ENCODE measurements at regions not wholly inside any gene's neighbourhood (a gene's known extent, or its start where the extent isn't known, plus 50 kb on each side); places are given as distances from the start of the nearest gene placed in this dataset.

DNA sequence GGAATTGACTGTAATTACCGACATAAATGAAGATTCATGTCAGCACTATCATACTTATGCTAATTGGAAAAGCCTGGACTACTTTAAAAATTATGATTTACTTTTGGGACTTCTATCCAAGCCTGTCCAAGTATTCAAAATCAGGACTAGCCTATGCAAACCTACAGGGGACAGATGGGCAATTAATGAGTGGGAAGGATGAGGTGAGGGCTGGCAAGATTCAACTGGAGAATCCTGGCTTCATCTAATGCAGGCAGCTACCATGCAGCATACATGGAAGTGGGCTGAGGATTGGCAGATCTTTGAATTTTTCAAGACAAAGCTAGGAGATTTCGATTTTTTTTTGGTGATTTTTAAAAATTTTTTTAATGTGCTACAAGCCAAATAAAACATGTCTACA lies 532.6 kb downstream of the CSNK1G3 start:
- H3K18ac ChIP-seq (ENCODE audit: low read length), result no peak overlapping the region
- H2BK120ac ChIP-seq (ENCODE audit: low read depth, low read length), result no peak overlapping the region
- no peaks in the 10 kb centered on the region for H3K36me3 ChIP-seq (ENCODE audit: control insufficient read depth, insufficient read depth, low read length)
- no peak overlapping the region for H3K27ac ChIP-seq (ENCODE audit: low read depth, low read length)
- H2AK5ac ChIP-seq (ENCODE audit: low read length), result no peak overlapping the region
- H3K23ac ChIP-seq (ENCODE audit: low read length), result no peak overlapping the region
- no peak overlapping the region for H2BK5ac ChIP-seq (ENCODE audit: low read length)
- no peak overlapping the region for H4K5ac ChIP-seq (ENCODE audit: low read length)
- no peak overlapping the region for H3K4ac ChIP-seq (ENCODE audit: low read depth, low read length)
- no peak overlapping the region for H4K8ac ChIP-seq (ENCODE audit: low read depth, low read length)
- no CpG with 5 or more reads among the region's 2 CpGs for WGBS (ENCODE audit: extremely low coverage, insufficient coverage, low lambda C conversion rate)
- no peak overlapping the region for H3K4me2 ChIP-seq (ENCODE audit: low read length)
- DNase-seq, result no peak
- no peak overlapping the region for H3K4me3 ChIP-seq (ENCODE audit: low read length)
- no peaks in the 10 kb centered on the region for H3K79me1 ChIP-seq (ENCODE audit: low read length)
- no peaks in the 10 kb centered on the region for H3K27me3 ChIP-seq (ENCODE audit: insufficient read depth, low read length, poor library complexity)
- H3K4me1 ChIP-seq (ENCODE audit: control insufficient read depth, low read depth, low read length), result no peaks in the 10 kb centered on the region
- H3K79me2 ChIP-seq (ENCODE audit: control insufficient read depth, insufficient read depth, low read length), result no peaks in the 10 kb centered on the region
- H2BK15ac ChIP-seq (replicated peaks; ENCODE audit: low read depth), result no peak overlapping the region
- no peak overlapping the region for H3K56ac ChIP-seq (ENCODE audit: low read length)
- H3K9ac ChIP-seq (ENCODE audit: low read length), result no peak overlapping the region

DNA sequence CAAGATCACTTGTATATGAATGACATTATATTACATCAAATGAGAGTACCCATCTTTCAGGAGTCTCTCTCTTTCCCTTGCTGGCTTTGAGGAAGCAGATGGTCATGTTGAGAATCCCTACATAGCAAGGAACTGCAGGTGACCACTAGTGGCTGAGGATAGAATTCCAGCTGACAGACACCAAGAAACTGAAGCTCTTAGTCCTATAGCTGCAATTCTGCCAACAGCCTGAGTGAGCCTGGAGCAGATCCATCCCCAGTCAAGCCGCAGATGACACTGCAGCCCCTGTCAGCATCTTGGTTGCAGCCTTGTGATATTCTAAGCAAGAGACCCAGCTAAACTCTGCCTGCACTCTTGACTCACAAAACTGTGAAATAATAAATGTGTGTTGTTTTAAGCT lies 531.5 kb downstream of the CSNK1G3 start:
- Histone ChIP-seq H3K79me2 (ENCODE audit: control insufficient read depth, insufficient read depth, low read length) (no peaks in the 10 kb centered on the region), H3K79me1 (ENCODE audit: low read length) (no peaks in the 10 kb centered on the region), H2BK5ac (ENCODE audit: low read length) (no peak overlapping the region), H3K4me2 (ENCODE audit: low read length) (no peak overlapping the region), H3K18ac (ENCODE audit: low read length) (no peak overlapping the region), H4K8ac (ENCODE audit: low read depth, low read length) (no peak overlapping the region), H3K56ac (ENCODE audit: low read length) (no peak overlapping the region), H2BK15ac (replicated peaks; ENCODE audit: low read depth) (no peak overlapping the region), H3K23ac (ENCODE audit: low read length) (no peak overlapping the region), H4K5ac (ENCODE audit: low read length) (no peak overlapping the region), H3K4me1 (ENCODE audit: control insufficient read depth, low read depth, low read length) (no peaks in the 10 kb centered on the region), H3K9ac (ENCODE audit: low read length) (no peak overlapping the region), H3K27ac (ENCODE audit: low read depth, low read length) (no peak overlapping the region), H2AK5ac (ENCODE audit: low read length) (no peak overlapping the region), H2BK120ac (ENCODE audit: low read depth, low read length) (no peak overlapping the region), H3K36me3 (ENCODE audit: control insufficient read depth, insufficient read depth, low read length) (no peaks in the 10 kb centered on the region), H3K4ac (ENCODE audit: low read depth, low read length) (no peak overlapping the region), H3K27me3 (ENCODE audit: insufficient read depth, low read length, poor library complexity) (no peaks in the 10 kb centered on the region), H3K4me3 (ENCODE audit: low read length) (no peak overlapping the region)
- no CpG with 5 or more reads among the region's 1 CpG for WGBS (ENCODE audit: extremely low coverage, insufficient coverage, low lambda C conversion rate)
- peak; percentile 85 for DNase-seq

DNA sequence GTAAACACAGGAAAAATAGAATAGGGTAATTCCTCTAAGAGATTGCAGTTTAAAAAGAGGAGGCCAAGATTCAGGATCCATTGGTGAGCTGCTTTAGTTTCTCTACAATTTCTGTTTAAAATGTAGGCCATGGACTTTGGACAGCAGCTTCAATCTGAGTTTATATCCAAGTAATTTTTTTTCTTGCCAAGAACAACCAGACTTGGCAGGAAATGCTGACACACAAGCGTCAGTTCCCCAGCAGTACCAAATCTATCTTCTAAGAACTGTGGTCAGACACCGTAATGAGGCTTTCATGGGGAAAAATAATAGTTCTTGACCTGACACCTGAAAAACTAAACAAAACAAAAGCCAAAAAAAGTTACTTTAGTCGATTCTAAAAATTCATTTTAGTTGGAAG lies 528.8 kb downstream of the CSNK1G3 start:
- H2BK15ac ChIP-seq (replicated peaks; ENCODE audit: low read depth), result no peak overlapping the region
- H4K8ac ChIP-seq (ENCODE audit: low read depth, low read length), result no peak overlapping the region
- no peaks in the 10 kb centered on the region for H3K79me2 ChIP-seq (ENCODE audit: control insufficient read depth, insufficient read depth, low read length)
- WGBS (ENCODE audit: extremely low coverage, insufficient coverage, low lambda C conversion rate), result no CpG with 5 or more reads among the region's 3 CpGs
- no peak overlapping the region for H2BK120ac ChIP-seq (ENCODE audit: low read depth, low read length)
- H3K18ac ChIP-seq (ENCODE audit: low read length), result no peak overlapping the region
- no peaks in the 10 kb centered on the region for H3K36me3 ChIP-seq (ENCODE audit: control insufficient read depth, insufficient read depth, low read length)
- H3K4me1 ChIP-seq (ENCODE audit: control insufficient read depth, low read depth, low read length), result no peaks in the 10 kb centered on the region
- no peak overlapping the region for H2AK5ac ChIP-seq (ENCODE audit: low read length)
- no peak overlapping the region for H4K5ac ChIP-seq (ENCODE audit: low read length)
- no peak overlapping the region for H3K56ac ChIP-seq (ENCODE audit: low read length)
- H3K4me2 ChIP-seq (ENCODE audit: low read length), result no peak overlapping the region
- no peaks in the 10 kb centered on the region for H3K27me3 ChIP-seq (ENCODE audit: insufficient read depth, low read length, poor library complexity)
- no peak overlapping the region for H3K9ac ChIP-seq (ENCODE audit: low read length)
- H3K27ac ChIP-seq (ENCODE audit: low read depth, low read length), result no peak overlapping the region
- H2BK5ac ChIP-seq (ENCODE audit: low read length), result no peak overlapping the region
- H3K4ac ChIP-seq (ENCODE audit: low read depth, low read length), result no peak overlapping the region
- DNase-seq, result no peak
- H3K23ac ChIP-seq (ENCODE audit: low read length), result no peak overlapping the region
- no peaks in the 10 kb centered on the region for H3K79me1 ChIP-seq (ENCODE audit: low read length)
- H3K4me3 ChIP-seq (ENCODE audit: low read length), result no peak overlapping the region

DNA sequence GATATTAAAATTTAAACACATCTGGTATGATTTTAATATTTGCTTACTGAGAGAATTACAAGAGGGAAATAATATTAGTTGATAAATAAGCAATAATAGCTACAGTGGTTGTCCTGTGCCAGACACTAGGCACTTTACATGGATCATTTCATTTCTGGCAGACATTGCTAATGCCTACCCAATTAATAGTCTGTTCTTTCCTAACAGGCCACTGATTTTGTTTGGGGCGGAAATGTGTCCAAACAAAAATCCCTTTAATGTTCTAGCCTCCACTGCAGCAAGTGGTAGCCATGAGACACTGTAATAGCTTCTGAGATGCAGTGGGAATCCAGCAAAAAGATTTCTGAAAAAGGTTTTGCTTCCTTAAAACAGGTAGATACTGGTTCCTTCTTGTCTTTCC lies 527.4 kb downstream of the CSNK1G3 start:
- no peaks in the 10 kb centered on the region for H3K4me1 ChIP-seq (ENCODE audit: control insufficient read depth, low read depth, low read length)
- no CpG with 5 or more reads among the region's 1 CpG for WGBS (ENCODE audit: extremely low coverage, insufficient coverage, low lambda C conversion rate)
- no peaks in the 10 kb centered on the region for H3K27me3 ChIP-seq (ENCODE audit: insufficient read depth, low read length, poor library complexity)
- no peak overlapping the region for H2BK15ac ChIP-seq (replicated peaks; ENCODE audit: low read depth)
- H3K9ac ChIP-seq (ENCODE audit: low read length), result no peak overlapping the region
- no peak overlapping the region for H2AK5ac ChIP-seq (ENCODE audit: low read length)
- H2BK120ac ChIP-seq (ENCODE audit: low read depth, low read length), result no peak overlapping the region
- no peak overlapping the region for H3K4me3 ChIP-seq (ENCODE audit: low read length)
- H3K36me3 ChIP-seq (ENCODE audit: control insufficient read depth, insufficient read depth, low read length), result no peaks in the 10 kb centered on the region
- H3K4me2 ChIP-seq (ENCODE audit: low read length), result no peak overlapping the region
- no peak overlapping the region for H3K23ac ChIP-seq (ENCODE audit: low read length)
- DNase-seq, result no peak
- H3K27ac ChIP-seq (ENCODE audit: low read depth, low read length), result no peak overlapping the region
- no peak overlapping the region for H4K5ac ChIP-seq (ENCODE audit: low read length)
- H3K56ac ChIP-seq (ENCODE audit: low read length), result no peak overlapping the region
- H3K79me2 ChIP-seq (ENCODE audit: control insufficient read depth, insufficient read depth, low read length), result no peaks in the 10 kb centered on the region
- no peak overlapping the region for H4K8ac ChIP-seq (ENCODE audit: low read depth, low read length)
- no peak overlapping the region for H2BK5ac ChIP-seq (ENCODE audit: low read length)
- no peaks in the 10 kb centered on the region for H3K79me1 ChIP-seq (ENCODE audit: low read length)
- no peak overlapping the region for H3K18ac ChIP-seq (ENCODE audit: low read length)
- no peak overlapping the region for H3K4ac ChIP-seq (ENCODE audit: low read depth, low read length)

GRCh38 chr5:124036786-124037185 lies 524.8 kb downstream of the CSNK1G3 start:
- H3K4me2 ChIP-seq (ENCODE audit: low read length), result no peak overlapping the region
- no peaks in the 10 kb centered on the region for H3K36me3 ChIP-seq (ENCODE audit: control insufficient read depth, insufficient read depth, low read length)
- H3K27me3 ChIP-seq (ENCODE audit: insufficient read depth, low read length, poor library complexity), result no peaks in the 10 kb centered on the region
- no peak for DNase-seq
- H4K5ac ChIP-seq (ENCODE audit: low read length), result no peak overlapping the region
- H3K18ac ChIP-seq (ENCODE audit: low read length), result no peak overlapping the region
- no peak overlapping the region for H3K4me3 ChIP-seq (ENCODE audit: low read length)
- H3K79me1 ChIP-seq (ENCODE audit: low read length), result no peaks in the 10 kb centered on the region
- H3K27ac ChIP-seq (ENCODE audit: low read depth, low read length), result no peak overlapping the region
- H3K9ac ChIP-seq (ENCODE audit: low read length), result no peak overlapping the region
- no peaks in the 10 kb centered on the region for H3K79me2 ChIP-seq (ENCODE audit: control insufficient read depth, insufficient read depth, low read length)
- no peak overlapping the region for H3K56ac ChIP-seq (ENCODE audit: low read length)
- H2BK120ac ChIP-seq (ENCODE audit: low read depth, low read length), result no peak overlapping the region
- no peak overlapping the region for H2BK15ac ChIP-seq (replicated peaks; ENCODE audit: low read depth)
- no peak overlapping the region for H4K8ac ChIP-seq (ENCODE audit: low read depth, low read length)
- H3K4ac ChIP-seq (ENCODE audit: low read depth, low read length), result no peak overlapping the region
- no peak overlapping the region for H3K23ac ChIP-seq (ENCODE audit: low read length)
- no peak overlapping the region for H2AK5ac ChIP-seq (ENCODE audit: low read length)
- H3K4me1 ChIP-seq (ENCODE audit: control insufficient read depth, low read depth, low read length), result no peaks in the 10 kb centered on the region
- no peak overlapping the region for H2BK5ac ChIP-seq (ENCODE audit: low read length)

DNA sequence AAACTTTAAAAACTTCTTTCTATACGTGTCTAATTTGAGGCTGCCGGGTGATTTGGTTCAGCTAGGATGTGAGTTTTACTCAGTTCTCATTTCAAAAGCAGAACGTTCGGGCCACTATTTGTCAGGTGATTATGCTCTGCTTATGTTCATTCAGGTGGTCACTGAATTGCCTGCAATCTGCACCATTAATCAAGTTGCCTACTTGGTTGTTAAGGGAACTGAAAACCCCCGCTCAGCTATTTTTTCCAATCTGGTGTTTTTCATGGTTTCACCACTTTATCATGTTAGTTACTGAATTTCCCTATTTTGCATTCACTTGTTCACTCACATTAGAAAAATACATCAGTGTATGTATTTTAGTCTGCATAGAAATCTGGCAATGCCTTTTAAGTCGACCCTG lies 523.0 kb downstream of the CSNK1G3 start:
- no peak overlapping the region for H2BK5ac ChIP-seq (ENCODE audit: low read length)
- H4K8ac ChIP-seq (ENCODE audit: low read depth, low read length), result no peak overlapping the region
- H3K79me2 ChIP-seq (ENCODE audit: control insufficient read depth, insufficient read depth, low read length), result no peaks in the 10 kb centered on the region
- H2BK120ac ChIP-seq (ENCODE audit: low read depth, low read length), result no peak overlapping the region
- H3K27me3 ChIP-seq (ENCODE audit: insufficient read depth, low read length, poor library complexity), result no peaks in the 10 kb centered on the region
- H3K9ac ChIP-seq (ENCODE audit: low read length), result no peak overlapping the region
- H3K18ac ChIP-seq (ENCODE audit: low read length), result no peak overlapping the region
- no peak for DNase-seq
- no peak overlapping the region for H3K4me2 ChIP-seq (ENCODE audit: low read length)
- H3K79me1 ChIP-seq (ENCODE audit: low read length), result no peaks in the 10 kb centered on the region
- H3K36me3 ChIP-seq (ENCODE audit: control insufficient read depth, insufficient read depth, low read length), result no peaks in the 10 kb centered on the region
- H3K23ac ChIP-seq (ENCODE audit: low read length), result no peak overlapping the region
- no peak overlapping the region for H2BK15ac ChIP-seq (replicated peaks; ENCODE audit: low read depth)
- no CpG with 5 or more reads among the region's 6 CpGs for WGBS (ENCODE audit: extremely low coverage, insufficient coverage, low lambda C conversion rate)
- no peak overlapping the region for H3K27ac ChIP-seq (ENCODE audit: low read depth, low read length)
- H3K4me3 ChIP-seq (ENCODE audit: low read length), result no peak overlapping the region
- no peak overlapping the region for H3K56ac ChIP-seq (ENCODE audit: low read length)
- H3K4me1 ChIP-seq (ENCODE audit: control insufficient read depth, low read depth, low read length), result no peaks in the 10 kb centered on the region
- H3K4ac ChIP-seq (ENCODE audit: low read depth, low read length), result no peak overlapping the region
- no peak overlapping the region for H4K5ac ChIP-seq (ENCODE audit: low read length)
- no peak overlapping the region for H2AK5ac ChIP-seq (ENCODE audit: low read length)

Data from mesendoderm (in vitro differentiated cells).